CD14-positive monocyte (primary cell): ENCODE measurements at regions not wholly inside any gene's neighbourhood (a gene's known extent, or its start where the extent isn't known, plus 50 kb on each side); places are given as distances from the start of the nearest gene placed in this dataset.

Source experiments
- DNase-seq, 3 donors: peaks; one replicate each; pipeline ENCODE4 v3.0.0-alpha.2; 2011 to 2022
- H2AFZ ChIP-seq: 2 replicates; pipeline ENCODE4 v1.6.0; 2012; ENCODE audit warnings: mild to moderate bottlenecking, low read depth, low read length, inconsistent platforms; ENCODE audit not compliant: insufficient read depth, poor library complexity, severe bottlenecking
- H3K27ac ChIP-seq, 2 donors: 1 replicate in 1 of 2; 2 replicates in 1 of 2; pipeline ENCODE4 v1.5.1; 2012 to 2013; ENCODE audit warnings: low read length in 2 of 2, control low read depth in 1 of 2, inconsistent platforms in 1 of 2, low read depth in 1 of 2, mild to moderate bottlenecking in 1 of 2
- H3K27me3 ChIP-seq, 2 donors: one replicate each; pipeline versions ENCODE4 v1.6.0 to v1.6.1; 2011 to 2013; ENCODE audit warnings: low read length in 2 of 2; ENCODE audit not compliant: control insufficient read depth in 2 of 2, insufficient read depth in 2 of 2
- H3K36me3 ChIP-seq, 2 donors: replicated peaks in 1 of 2; 1 replicate in 1 of 2; 2 replicates in 1 of 2; pipeline versions ENCODE4 v1.5.1 to v1.6.1; 2012 to 2013; ENCODE audit warnings: low read length in 2 of 2, control low read depth in 1 of 2, inconsistent platforms in 1 of 2, mild to moderate bottlenecking in 1 of 2; ENCODE audit not compliant: insufficient read depth in 2 of 2, control insufficient read depth in 1 of 2
- H3K4me1 ChIP-seq, 2 donors: 1 replicate in 1 of 2; 2 replicates in 1 of 2; pipeline versions ENCODE4 v1.5.1 to v1.6.1; 2012 to 2013; ENCODE audit warnings: low read length in 2 of 2, control low read depth in 1 of 2, inconsistent platforms in 1 of 2, mild to moderate bottlenecking in 1 of 2, moderate library complexity in 1 of 2; ENCODE audit not compliant: insufficient read depth in 2 of 2, control insufficient read depth in 1 of 2
- H3K4me2 ChIP-seq: replicated peaks from 2 replicates; pipeline ENCODE3; 2012; ENCODE audit warnings: low read length, moderate library complexity, mild to moderate bottlenecking; ENCODE audit not compliant: poor library complexity, severe bottlenecking; ENCODE audit errors: extremely low read depth
- H3K4me3 ChIP-seq, 3 experiments: fragments of 200-600 bp in 1 of 3; sonication (generic) in 1 of 3; replicated peaks in 1 of 3; 1 replicate in 2 of 3; 2 replicates in 1 of 3; pipeline ENCODE4 v1.5.1; 2011 to 2013; ENCODE audit warnings: low read length in 3 of 3, mild to moderate bottlenecking in 3 of 3, control low read depth in 2 of 3, low read depth in 2 of 3, inconsistent platforms in 1 of 3, moderate library complexity in 1 of 3
- H3K79me2 ChIP-seq: 2 replicates; pipeline ENCODE4 v1.6.0; 2012; ENCODE audit warnings: mild to moderate bottlenecking, control low read depth, inconsistent platforms, low read length, moderate library complexity; ENCODE audit not compliant: insufficient read depth
- H3K9ac ChIP-seq: 2 replicates; pipeline ENCODE4 v1.6.0; 2017; ENCODE audit warnings: low read length, mild to moderate bottlenecking; ENCODE audit not compliant: insufficient read depth, poor library complexity, severe bottlenecking
- H3K9me3 ChIP-seq, 2 donors: replicated peaks in 1 of 2; 1 replicate in 1 of 2; 2 replicates in 1 of 2; pipeline versions ENCODE4 v1.5.1 to v1.6.1; 2012 to 2013; ENCODE audit warnings: low read length in 2 of 2, control low read depth in 1 of 2; ENCODE audit not compliant: control insufficient read depth in 1 of 2, insufficient read depth in 1 of 2
- H4K20me1 ChIP-seq: 2 replicates; pipeline ENCODE4 v1.6.0; 2012; ENCODE audit warnings: mild to moderate bottlenecking, low read length, control low read depth, moderate library complexity; ENCODE audit not compliant: insufficient read depth
- H3K27ac Mint-ChIP-seq, 7 donors: one replicate each; pipeline ENCODE4 v1.8.0; 2020; ENCODE audit warnings: mild to moderate bottlenecking in 7 of 7, mixed read lengths in 7 of 7, moderate library complexity in 6 of 7, inconsistent platforms in 2 of 7
- H3K27me3 Mint-ChIP-seq, 3 donors: one replicate each; pipeline ENCODE4 v1.8.0; 2021 to 2022; ENCODE audit warnings: low read depth in 3 of 3, mild to moderate bottlenecking in 3 of 3, mixed read lengths in 3 of 3, moderate library complexity in 3 of 3, inconsistent platforms in 1 of 3
- H3K36me3 Mint-ChIP-seq, 2 donors: one replicate each; pipeline ENCODE4 v1.8.0; 2020; ENCODE audit warnings: mixed read lengths in 2 of 2, inconsistent platforms in 1 of 2, mild to moderate bottlenecking in 1 of 2
- H3K4me1 Mint-ChIP-seq: one replicate; pipeline ENCODE4 v1.8.0; 2020; ENCODE audit warnings: mild to moderate bottlenecking, mixed read lengths
- H3K4me3 Mint-ChIP-seq, 2 donors: one replicate each; pipeline ENCODE4 v1.8.0; 2020; ENCODE audit warnings: mild to moderate bottlenecking in 2 of 2, mixed read lengths in 2 of 2, moderate library complexity in 1 of 2
- H3K9me3 Mint-ChIP-seq, 7 donors: one replicate each; pipeline ENCODE4 v1.8.0; 2020 to 2022; ENCODE audit warnings: mixed read lengths in 7 of 7, mild to moderate bottlenecking in 6 of 7, moderate library complexity in 6 of 7, inconsistent platforms in 2 of 7
- WGBS: methylation state at CpG from one replicate; pipeline ENCODE4 v1.1.5; 2013; ENCODE audit warnings: missing lambda C conversion rate; ENCODE audit not compliant: insufficient coverage; 5-methylcytosine and 5-hydroxymethylcytosine counted together
- intact Hi-C, 2 donors: fragments of 100-400 bp; cut with micrococcal nuclease; formaldehyde crosslinking; loops; one replicate each; pipeline versions ENCODE4 v1.15.0 to v1.15.1; 2023
- TF ChIP-seq, protein P1 (sequence below): fragments of 200-600 bp; IDR thresholded peaks from one replicate; pipeline ENCODE4 v1.8.0; 2022; ENCODE audit warnings: antibody characterized with exemption, mild to moderate bottlenecking

DNA sequence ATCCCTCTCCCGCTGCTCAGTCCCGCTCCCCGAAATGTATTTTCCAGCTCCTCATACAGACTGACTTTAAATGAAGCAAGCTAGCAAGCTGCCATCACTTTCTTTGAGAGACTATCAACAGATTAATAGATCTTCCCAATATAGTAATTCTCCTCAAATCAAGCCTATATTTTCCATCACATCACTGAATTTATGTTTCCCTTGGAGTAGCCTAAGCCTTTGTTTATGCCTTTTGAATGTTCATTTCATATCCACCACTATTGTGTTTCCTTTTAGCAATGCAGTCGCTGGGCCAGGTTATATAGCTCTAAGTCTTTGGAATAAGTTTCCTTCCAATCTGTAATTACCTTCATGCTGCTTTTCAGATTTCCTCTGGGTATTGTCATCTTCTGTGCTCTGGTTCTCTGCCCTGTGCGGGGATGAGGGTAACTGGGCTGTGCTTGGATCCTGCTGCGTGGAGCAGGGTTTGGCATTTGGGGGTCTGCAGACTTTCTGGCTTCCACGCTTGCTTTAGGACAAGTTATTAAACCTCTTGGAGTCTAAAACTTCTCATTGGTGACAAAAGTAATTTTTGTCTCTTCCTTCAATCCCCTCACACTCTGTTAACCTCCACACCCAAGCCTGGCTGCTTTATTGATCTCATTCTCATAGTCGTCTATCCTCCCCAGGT lies 256.9 kb downstream of the DLEU7 start:
- Histone ChIP-seq H2AFZ (no peak overlapping the region), H3K27me3 (no peaks in the 10 kb centered on the region), H3K79me2 (no peaks in the 10 kb centered on the region), H3K4me1 (peaks cover 14% of the 10 kb centered on the region in 2 donors), H4K20me1 (no peaks in the 10 kb centered on the region), H3K4me3 (no peak overlapping the region), H3K36me3 (no peaks in the 10 kb centered on the region), H3K9ac (no peak overlapping the region), H3K27ac (peak overlapping the region in 1 of 2 donors; percentile 15), H3K4me2 (no peak overlapping the region), H3K9me3 (no peaks in the 10 kb centered on the region)
- intact Hi-C loops, result loop anchor here in 1 of 2 donors (10.0 kb wide), 1 partner anchor 88 kb away; no protein-coding TSS in a partner anchor
- peaks cover 0 to 6% (median 3%) of the 10 kb centered on the region in 3 donors for H3K27me3 Mint-ChIP-seq
- DNase-seq, result no peak
- H3K27ac Mint-ChIP-seq, result peak overlapping the region in 3 of 7 donors; percentile 44 to 64 (median 63)
- peaks cover 13% of the 10 kb centered on the region for H3K4me1 Mint-ChIP-seq
- H3K9me3 Mint-ChIP-seq, result peaks cover 0 to 2% (median 0%) of the 10 kb centered on the region in 7 donors
- peaks cover 0 to 1% of the 10 kb centered on the region in 2 donors for H3K36me3 Mint-ChIP-seq
- H3K4me3 Mint-ChIP-seq, result no peak overlapping the region
- TF ChIP-seq, protein P1, sequence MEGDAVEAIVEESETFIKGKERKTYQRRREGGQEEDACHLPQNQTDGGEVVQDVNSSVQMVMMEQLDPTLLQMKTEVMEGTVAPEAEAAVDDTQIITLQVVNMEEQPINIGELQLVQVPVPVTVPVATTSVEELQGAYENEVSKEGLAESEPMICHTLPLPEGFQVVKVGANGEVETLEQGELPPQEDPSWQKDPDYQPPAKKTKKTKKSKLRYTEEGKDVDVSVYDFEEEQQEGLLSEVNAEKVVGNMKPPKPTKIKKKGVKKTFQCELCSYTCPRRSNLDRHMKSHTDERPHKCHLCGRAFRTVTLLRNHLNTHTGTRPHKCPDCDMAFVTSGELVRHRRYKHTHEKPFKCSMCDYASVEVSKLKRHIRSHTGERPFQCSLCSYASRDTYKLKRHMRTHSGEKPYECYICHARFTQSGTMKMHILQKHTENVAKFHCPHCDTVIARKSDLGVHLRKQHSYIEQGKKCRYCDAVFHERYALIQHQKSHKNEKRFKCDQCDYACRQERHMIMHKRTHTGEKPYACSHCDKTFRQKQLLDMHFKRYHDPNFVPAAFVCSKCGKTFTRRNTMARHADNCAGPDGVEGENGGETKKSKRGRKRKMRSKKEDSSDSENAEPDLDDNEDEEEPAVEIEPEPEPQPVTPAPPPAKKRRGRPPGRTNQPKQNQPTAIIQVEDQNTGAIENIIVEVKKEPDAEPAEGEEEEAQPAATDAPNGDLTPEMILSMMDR, result no peak
- no CpG with 5 or more reads among the region's 8 CpGs for WGBS

DNA sequence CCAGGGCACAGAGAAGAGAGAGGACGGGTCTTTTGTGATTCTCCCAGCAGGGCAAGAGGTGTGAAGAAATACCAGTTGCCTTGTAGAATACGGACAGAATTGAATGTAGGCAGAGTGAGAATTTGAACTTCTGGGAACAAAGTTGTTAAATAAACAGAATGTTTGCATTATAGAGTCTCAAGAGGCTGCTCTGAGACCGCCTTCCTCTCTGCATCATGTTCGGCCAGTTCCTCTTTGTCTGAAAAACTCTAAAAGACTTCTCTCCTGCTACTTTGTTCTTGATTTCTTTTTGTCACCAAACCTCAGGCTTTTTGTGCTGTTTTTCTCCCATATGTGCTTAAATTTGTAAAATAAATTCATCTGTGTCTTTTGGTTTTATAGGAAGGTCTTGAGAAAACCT lies 256.4 kb downstream of the DLEU7 start:
- Histone ChIP-seq H3K27me3 (no peaks in the 10 kb centered on the region), H3K4me1 (peaks cover 14% of the 10 kb centered on the region in 2 donors), H3K4me3 (no peak overlapping the region), H3K9ac (no peak overlapping the region), H3K9me3 (no peaks in the 10 kb centered on the region), H3K79me2 (no peaks in the 10 kb centered on the region), H4K20me1 (no peaks in the 10 kb centered on the region), H2AFZ (no peak overlapping the region), H3K36me3 (no peaks in the 10 kb centered on the region), H3K27ac (peak overlapping the region in 1 of 2 donors; percentile 15), H3K4me2 (no peak overlapping the region)
- Mint-ChIP-seq H3K4me1 (peaks cover 13% of the 10 kb centered on the region), H3K27me3 (peaks cover 0 to 3% (median 3%) of the 10 kb centered on the region in 3 donors), H3K9me3 (peaks cover 0 to 2% (median 0%) of the 10 kb centered on the region in 7 donors), H3K36me3 (peaks cover 0 to 1% of the 10 kb centered on the region in 2 donors), H3K27ac (peak overlapping the region in 6 of 7 donors; percentile 44 to 87 (median 66)), H3K4me3 (peak overlapping the region in 1 of 2 donors; percentile 49)
- TF ChIP-seq, protein P1, result no peak
- 41% methylated on average over 4 of the region's 4 CpGs for WGBS
- peak; percentile 14 to 36 (median 24) for DNase-seq
- intact Hi-C loops, result loop anchor here in 1 of 2 donors (10.0 kb wide), 1 partner anchor 88 kb away; no protein-coding TSS in a partner anchor
